Gastrocnemius medialis (tissue), 4 donors: ENCODE measurements at regions not wholly inside any gene's neighbourhood (a gene's known extent, or its start where the extent isn't known, plus 50 kb on each side); places are given as distances from the start of the nearest gene placed in this dataset.

ENCODE experiments used
- POLR2A ChIP-seq, 2 donors: fragments of 450-650 bp; IDR thresholded peaks; one replicate each; pipeline ENCODE4 v1.6.1; 2017; ENCODE audit warnings: antibody characterized with exemption in 2 of 2, mild to moderate bottlenecking in 2 of 2, moderate library complexity in 2 of 2
- TF ChIP-seq, protein P1 (sequence below), 5 experiments: fragments of 450-650 bp in 3 of 5; fragments of 200-600 bp in 2 of 5; sonication (generic) in 2 of 5; IDR thresholded peaks in 4 of 5; conservative IDR thresholded peaks in 1 of 5; 1 replicate in 4 of 5; 2 replicates in 1 of 5; pipeline ENCODE4 v1.5.1; 2016 to 2019; ENCODE audit warnings: antibody characterized with exemption in 5 of 5, mild to moderate bottlenecking in 3 of 5, moderate library complexity in 3 of 5

- TF ChIP-seq, protein P1, sequence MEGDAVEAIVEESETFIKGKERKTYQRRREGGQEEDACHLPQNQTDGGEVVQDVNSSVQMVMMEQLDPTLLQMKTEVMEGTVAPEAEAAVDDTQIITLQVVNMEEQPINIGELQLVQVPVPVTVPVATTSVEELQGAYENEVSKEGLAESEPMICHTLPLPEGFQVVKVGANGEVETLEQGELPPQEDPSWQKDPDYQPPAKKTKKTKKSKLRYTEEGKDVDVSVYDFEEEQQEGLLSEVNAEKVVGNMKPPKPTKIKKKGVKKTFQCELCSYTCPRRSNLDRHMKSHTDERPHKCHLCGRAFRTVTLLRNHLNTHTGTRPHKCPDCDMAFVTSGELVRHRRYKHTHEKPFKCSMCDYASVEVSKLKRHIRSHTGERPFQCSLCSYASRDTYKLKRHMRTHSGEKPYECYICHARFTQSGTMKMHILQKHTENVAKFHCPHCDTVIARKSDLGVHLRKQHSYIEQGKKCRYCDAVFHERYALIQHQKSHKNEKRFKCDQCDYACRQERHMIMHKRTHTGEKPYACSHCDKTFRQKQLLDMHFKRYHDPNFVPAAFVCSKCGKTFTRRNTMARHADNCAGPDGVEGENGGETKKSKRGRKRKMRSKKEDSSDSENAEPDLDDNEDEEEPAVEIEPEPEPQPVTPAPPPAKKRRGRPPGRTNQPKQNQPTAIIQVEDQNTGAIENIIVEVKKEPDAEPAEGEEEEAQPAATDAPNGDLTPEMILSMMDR (IDR thresholded peaks at IDR 0.05 in 4 of 5, conservative IDR thresholded peaks at IDR 0.05 in 1 of 5), result no peak
- TF ChIP-seq POLR2A (IDR thresholded peaks at IDR 0.05), result no peak
Measured at GRCh38 chr2:182553483-182553882, 126.6 kb upstream of the PDE1A start.
